ENCODE measurements at regions not wholly inside any gene's neighbourhood (a gene's known extent, or its start where the extent isn't known, plus 50 kb on each side); places are given as distances from the start of the nearest gene placed in this dataset.

GRCh38 chr3:150267288-150267687 is 140.8 kb upstream of the TSC22D2 start:
- DNase-seq (ENCODE audit: low read depth) = no peak

DNA sequence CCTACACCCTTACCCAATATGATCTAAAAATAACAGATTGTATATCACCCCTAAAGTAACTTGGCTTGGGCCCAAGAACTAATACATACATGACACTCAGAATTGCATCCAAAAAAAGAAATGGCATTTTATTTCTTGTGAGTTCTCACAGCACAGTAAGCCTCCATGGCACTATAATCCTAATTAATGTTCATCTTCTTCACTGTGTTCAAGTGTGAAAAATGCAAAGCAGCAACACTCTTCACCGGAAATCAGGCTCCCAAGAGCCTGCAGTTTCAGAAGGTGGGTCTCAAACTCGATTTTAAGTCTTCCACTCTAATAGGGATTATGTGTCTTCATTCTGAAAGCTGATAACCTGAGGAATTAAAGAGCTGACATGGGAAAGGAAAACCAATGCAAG is 142.8 kb upstream of the TSC22D2 start:
- no peak for DNase-seq (ENCODE audit: low read depth)

DNA sequence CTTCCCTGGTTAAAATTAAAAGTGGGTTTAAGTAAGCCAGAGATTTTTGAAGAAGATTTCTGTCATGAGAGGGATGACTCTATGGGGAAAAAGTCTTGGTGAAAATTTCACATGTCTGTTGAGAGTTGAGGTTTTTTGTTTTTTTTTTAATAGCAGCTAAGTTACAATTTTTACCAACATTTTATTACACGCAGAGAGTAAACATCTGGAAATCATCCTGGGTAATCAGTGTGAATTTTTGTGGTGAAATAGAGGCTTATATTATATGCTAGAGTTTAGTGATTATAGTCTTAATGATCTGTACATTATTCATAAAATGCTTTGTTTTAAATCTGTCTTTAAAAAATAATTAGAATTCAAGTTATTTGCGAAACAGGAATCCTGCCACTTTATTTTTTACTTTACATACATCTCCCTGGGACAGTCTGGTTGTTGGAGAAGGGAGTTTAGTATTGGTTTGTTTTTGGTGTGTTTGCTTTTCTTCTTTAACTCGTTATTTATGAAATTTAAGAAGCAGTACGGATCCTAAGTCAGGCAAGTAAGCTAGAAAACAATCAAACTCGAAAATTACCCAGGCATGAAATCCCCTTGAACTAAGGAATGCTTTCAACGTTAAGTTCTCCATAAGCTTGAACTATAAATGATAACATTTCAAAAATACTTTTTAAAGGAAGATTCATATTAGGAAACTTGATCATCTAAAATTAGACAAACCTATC is 143.4 kb upstream of the TSC22D2 start:
- no peak for DNase-seq (ENCODE audit: low read depth)

DNA sequence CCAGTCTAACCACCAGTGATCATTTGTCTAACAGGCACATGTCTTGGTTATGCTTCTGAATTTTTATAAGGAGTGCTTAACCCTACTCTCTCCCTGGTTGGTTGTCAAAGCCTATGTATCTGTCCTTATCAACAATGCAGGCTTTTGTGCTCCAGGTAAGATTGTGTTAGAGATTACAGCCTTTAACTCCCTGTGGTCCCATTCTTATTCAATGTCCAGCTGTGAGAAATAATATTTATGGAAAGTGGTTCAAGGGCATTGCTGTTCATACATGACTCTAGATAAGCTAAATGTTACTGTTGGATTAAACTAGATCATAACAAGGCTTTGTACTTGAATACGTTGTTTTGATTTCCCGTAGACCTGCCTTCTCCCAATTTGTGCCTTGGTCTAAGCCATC is 146.1 kb upstream of the TSC22D2 start:
- DNase-seq (ENCODE audit: low read depth) = no peak

- no peak for DNase-seq (ENCODE audit: low read depth)
Observed at GRCh38 chr3:150261418-150261817, 146.7 kb upstream of the TSC22D2 start.

- DNase-seq (ENCODE audit: low read depth) = no peak
Observed at GRCh38 chr3:150260398-150260710, 147.7 kb upstream of the TSC22D2 start.

DNA sequence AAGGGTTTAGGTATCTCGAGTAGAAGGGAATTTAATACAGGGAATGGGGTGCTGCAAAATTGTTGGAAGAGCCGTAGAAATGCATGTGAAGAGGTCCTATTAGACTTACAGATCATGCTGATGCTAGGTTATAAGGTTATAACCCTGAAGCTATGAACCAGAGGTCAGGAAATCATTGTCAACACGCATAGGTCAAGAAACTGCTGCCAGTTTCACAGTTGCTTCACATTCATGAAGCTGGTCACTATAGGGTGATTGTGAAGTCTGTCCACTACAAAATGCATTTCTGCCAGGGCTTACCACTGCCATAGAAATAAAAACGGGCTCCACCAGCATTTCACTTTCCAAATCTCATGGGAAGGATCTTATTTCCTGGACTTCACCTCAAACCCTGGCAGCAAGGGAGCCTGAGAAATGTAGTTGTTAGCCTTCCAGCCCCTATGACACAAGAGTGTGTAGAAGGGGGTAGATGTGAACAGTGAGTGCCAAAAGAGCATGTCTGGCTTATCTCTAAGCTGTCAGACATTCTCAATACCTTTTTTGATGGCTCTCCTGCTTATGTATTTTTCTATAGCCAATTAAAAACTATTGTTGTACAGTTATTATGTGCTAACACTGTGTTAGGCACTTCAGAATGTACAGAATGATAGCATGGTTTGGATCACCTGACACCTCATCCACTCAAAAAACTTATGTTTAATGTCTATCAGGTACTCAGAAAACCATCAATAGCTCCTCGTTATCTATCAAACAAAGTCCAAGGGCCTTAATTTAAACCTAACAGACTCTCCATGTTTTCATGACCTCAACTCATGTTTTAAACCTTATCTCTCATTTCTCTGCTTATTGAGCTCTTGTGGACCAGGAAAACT is 148.3 kb upstream of the TSC22D2 start:
- DNase-seq (ENCODE audit: low read depth) = no peak

DNA sequence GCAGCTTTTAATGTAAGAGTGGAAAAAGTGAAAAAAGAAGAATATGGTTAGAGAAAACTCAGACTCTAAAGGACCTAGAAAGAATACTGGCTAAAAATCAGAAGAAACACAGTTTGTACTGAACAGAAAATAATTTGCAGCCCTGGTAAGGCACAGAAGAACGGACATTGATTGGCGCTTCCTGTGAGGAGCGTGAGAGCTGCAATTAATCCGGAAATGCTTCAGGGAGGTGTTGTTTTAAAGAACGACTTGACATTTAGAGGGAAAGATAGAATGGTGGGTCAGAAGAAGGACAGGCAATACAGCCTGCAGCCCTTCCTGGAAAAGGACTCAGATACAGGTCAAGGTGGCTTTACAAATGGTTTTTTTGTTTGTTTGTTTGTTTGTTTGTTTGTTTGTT is 151.3 kb upstream of the TSC22D2 start:
- DNase-seq (ENCODE audit: low read depth) = no peak

- no peak for DNase-seq (ENCODE audit: low read depth)
Observed at GRCh38 chr3:150256318-150256717, 151.8 kb upstream of the TSC22D2 start.

GRCh38 chr3:150255826-150256225 is 152.3 kb upstream of the TSC22D2 start:
- no peak for DNase-seq (ENCODE audit: low read depth)

DNA sequence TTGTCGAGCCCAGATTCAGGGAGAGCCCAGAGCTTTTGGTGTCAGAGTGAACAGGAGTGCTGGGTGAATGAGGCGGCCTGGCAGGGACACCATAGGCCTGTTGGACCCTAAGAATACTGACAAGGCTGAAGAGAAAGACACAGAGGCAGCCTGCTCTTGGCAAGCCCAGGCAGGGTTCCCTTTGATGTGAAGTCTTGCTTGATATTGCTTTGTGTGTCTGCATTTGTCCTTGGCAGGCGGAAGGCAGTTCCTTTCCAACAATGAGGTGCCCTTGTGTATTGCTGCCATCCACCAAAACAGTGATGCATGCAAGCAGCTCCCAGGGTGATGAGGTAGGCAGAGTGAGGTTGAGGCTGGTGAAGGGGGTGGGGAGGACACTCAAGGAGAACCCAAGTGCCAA is 152.7 kb upstream of the TSC22D2 start:
- no peak for DNase-seq (ENCODE audit: low read depth)

GRCh38 chr3:150254309-150254708 is 153.8 kb upstream of the TSC22D2 start:
- no peak for DNase-seq (ENCODE audit: low read depth)

DNA sequence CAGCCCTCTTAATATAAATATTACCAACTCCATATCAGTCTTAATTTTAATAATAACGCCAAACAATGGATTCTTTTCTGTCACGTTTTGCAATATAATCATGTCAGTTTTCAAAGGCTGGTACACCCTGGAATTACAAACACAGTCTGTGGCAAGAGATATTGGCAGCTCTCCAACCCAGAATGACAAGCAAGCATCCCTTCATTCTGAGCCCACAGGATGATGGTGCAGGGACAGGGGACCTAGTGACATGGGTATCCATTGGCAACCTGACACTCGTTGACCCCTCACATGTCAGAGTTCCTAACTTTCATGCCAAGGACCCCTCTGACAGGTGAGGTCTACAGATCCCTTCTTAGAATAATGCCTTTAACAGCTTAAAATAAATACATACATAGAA is 154.5 kb upstream of the TSC22D2 start:
- DNase-seq (ENCODE audit: low read depth) = no peak

- no peak for DNase-seq (ENCODE audit: low read depth)
Observed at GRCh38 chr3:150252462-150252861, 155.6 kb upstream of the TSC22D2 start.

DNA sequence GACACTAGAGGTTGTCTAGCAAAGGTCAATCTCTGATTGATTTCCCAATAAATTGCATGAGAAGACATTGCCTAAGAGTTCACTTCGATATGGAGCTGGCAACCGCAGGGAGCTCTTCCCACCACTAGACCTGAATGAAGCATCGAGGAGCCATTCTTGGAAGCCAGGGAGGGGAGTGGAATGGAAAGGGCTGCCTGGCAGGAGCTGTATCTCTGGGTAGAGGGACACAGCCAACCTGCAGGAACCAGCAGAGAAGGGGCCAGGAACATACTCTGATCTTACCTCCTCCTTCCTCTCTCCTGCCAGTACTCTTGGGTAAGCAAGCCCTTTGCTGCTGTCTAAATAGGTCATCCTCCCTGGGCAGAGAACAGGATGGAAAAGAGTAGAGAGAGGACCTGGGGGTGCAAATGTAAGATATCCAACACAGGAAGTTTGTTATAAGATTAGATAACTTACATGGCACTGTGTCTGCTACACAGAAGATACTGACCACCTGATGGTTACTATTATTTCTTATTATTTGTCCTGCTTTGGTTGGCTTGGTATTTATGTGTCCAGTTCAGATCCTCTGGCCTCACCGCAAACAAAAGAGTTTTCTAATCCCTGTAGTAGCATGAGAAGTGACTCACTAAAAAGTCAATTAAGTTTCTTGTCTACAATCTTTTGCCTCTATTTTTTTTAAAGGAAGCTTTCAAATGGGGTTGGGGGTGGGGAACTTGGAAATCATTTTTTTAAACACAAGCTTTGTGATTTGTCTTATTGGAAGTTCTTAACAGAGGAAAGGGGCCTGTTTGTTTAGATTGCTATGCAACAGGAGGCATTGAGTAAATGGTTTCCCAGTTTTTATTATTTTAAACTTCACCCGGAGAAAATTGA is 156.7 kb upstream of the TSC22D2 start:
- no peak for DNase-seq (ENCODE audit: low read depth)

- no peak for DNase-seq (ENCODE audit: low read depth)
Observed at GRCh38 chr3:150249779-150250470, 158.2 kb upstream of the TSC22D2 start.

DNA sequence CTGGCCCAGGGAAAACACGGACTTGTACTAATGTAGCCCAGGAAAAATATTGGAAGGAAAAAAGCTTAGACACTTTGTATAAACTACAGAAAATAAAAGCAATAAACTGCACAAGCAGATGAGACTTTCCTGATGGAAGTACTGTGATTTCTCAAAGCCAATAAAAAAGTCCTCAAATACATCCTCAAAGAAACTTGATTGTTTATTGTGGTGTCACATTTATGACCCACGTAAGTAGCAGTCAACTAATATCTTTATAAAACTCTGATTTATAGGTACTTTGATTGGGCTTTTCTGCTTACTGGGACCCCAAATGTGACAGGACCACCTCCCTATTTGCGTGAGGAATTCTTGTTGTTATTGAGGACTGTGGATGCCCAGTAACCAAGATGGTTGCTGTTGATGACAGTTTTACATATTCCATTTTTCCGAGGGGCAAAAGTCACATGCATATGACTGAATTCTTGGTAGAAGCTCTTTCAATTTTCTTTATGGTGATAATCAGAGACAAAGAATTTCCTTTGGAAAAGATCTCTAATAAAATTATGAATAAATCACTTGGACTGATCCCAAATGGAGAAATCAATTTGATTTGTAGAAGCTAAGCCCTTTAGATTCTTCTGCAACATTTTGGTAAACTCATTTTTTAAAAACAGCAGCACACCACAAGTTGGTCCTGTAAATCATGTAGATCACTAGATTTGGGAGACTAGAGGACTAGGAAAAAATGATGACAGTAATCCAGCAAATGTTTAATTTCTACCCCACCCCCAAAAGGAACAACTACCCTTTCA is 159.0 kb upstream of the TSC22D2 start:
- DNase-seq (ENCODE audit: low read depth) = no peak

GRCh38 chr3:150248116-150248887 is 159.8 kb upstream of the TSC22D2 start:
- DNase-seq (ENCODE audit: low read depth) = no peak

GRCh38 chr3:150247441-150247840 is 160.7 kb upstream of the TSC22D2 start:
- DNase-seq (ENCODE audit: low read depth) = no peak

DNA sequence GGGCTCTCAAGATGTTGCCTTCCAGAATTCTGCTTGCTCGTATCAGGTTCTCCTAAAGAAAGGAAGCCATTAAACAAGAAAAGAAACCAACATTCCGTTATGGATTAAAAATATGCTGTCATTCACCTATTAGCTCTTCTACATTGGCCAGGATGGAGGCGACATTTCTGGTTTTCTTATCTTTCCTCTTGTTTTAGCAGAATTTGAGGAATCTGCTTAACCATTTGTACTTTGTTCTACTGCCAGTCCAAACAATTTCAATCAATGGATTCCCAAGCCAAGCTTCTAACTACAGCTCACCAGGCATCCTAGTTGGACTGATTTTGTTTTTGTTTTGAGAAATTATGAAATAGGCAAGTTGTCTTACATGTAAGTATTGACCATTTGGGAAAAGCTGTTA is 164.6 kb upstream of the TSC22D2 start:
- DNase-seq (ENCODE audit: low read depth) = no peak

Measured in activated T-cell treated with anti-CD3 and anti-CD28 coated beads for 24 hours (primary cell).